SIG-M5 treated with dmso at 0.1 percent for 504 hours (cell line): ENCODE measurements at regions not wholly inside any gene's neighbourhood (a gene's known extent, or its start where the extent isn't known, plus 50 kb on each side); places are given as distances from the start of the nearest gene placed in this dataset.
A peak's percentile ranks its signal among the peaks of the same experiment; 100 is the strongest.

Experiments used
- DNase-seq: peaks from one replicate; lab custom pipeline; 2025; ENCODE audit not compliant: unreplicated experiment; lab: John Stamatoyannopoulos, UW

DNA sequence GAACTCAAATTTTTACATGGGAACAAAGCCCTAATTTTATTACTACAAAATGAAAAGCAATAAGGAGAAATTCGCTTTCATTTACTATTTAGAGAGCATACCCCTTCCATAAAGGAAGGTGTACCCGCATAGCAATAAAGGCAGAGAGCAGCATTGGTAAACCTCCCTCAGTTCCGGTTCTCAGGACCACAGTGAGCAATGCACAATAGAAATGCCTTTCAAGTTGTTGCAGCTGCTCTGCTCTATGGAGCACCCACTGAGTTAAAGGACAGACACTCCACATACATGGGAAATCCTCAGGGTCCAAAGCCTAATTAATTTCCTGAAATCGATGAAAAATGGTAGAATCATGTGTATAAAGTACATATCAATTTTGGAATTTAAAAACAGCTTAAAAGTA, 89.9 kb upstream of the MPDZ start:
- DNase-seq = no peak

DNA sequence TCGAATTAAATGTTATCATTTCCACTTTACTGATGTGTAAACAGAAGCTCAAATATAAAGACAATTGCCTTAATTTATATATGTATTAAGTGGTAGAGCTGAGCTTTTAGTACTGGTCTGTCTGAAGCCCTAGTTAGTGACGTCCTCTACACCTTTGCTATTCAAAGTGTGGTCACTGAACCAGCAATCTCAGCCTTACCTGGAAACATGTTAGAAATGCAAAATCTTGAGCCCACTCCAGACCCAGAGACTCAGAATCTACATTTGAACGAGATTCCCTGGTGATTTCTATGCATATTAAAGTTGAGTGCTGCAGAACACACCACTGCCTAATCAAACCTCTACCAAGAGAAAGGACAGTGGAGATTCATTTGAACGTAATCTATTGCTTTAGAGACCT, 88.3 kb upstream of the MPDZ start:
- DNase-seq = no peak

DNA sequence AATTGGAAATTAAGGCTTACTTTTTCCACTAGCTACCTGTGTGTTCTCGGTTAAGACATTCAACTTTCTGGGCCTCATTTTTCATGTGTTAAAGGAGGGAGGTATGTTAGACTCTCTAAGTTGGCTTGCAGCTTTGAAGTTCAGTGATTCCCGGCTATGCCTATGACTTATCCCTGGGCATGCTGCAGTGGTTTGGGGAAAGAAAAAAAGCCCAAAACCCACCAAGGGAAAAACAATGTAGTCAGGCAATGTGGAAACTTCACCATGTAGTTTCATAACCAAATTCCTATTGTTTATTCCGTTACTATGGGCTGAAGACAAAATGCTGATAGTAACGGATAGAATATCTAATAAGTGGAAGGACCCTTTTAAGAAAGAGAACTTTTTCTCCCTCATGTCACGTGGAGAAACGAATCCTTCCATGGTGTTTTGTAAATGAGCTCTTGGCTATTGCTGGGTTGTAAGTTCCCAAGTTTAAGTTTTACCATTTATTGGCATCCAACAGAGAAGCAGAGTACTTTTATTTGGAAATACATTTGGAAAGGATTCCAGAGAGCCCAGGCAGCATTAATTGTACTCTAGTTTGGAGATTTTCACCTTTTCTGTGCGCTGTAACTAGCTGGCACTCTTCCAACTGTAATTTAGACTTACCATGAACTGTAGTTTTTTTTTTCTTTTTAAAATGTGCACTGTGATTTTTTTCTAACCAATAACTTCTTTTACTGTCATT, 84.9 kb upstream of the MPDZ start:
- no peak for DNase-seq

DNA sequence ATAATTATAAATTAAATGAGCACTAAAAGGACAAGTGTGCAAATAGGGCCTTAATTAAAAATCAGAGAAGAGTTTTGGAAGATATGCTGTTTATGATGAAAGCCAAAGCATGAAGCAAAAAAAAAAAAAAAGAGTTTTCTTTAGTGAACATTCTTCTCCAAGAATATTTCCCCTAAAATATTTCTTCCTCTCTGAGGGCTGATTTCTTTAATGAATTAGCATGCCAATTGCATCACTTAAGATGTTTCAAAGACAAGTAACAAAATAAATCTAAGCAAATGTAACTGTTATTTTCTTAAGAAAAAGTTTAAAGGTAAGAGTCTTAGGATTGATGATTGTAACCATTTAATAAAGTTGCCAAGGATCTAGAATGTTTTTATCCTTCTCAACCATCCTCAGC, 81.6 kb upstream of the MPDZ start:
- DNase-seq = no peak

DNA sequence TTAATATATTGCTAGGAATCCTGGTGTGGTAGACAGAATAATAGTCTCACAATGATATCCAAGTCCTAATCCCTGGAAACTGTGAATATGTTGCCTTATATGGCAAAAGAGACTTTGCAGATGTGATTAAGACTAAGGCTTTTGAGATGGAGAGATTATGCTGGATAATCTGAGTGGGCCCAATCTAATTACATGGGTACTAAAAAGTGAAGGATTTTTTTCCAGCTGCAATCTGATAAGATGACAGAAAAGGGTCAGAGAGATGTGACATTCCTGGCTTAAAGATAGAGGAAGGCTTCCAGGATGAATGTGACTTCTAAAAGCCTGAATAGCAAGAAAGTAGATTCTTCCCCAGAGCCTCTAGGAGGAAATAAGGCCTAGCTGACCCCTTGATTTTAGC, 80.7 kb upstream of the MPDZ start:
- no peak for DNase-seq

DNA sequence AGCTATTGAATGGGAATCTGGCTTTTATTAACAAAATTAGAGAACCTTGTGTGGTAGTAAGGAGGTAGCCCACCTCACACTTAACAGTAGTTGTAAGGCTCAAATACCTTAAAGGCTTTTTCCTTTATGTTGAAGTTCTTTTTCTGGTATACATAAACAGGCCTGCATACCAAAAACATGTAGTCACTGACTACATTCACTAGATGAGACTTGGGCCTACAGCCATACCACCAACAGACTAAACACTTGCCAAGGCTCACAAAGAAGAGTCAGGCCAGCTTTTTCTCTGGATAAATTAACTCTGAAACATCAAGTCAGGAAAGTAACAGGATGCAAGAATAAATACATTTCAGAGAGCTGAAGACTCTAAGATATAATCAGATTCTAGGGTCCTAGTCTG, 78.6 kb upstream of the MPDZ start:
- DNase-seq = no peak

DNA sequence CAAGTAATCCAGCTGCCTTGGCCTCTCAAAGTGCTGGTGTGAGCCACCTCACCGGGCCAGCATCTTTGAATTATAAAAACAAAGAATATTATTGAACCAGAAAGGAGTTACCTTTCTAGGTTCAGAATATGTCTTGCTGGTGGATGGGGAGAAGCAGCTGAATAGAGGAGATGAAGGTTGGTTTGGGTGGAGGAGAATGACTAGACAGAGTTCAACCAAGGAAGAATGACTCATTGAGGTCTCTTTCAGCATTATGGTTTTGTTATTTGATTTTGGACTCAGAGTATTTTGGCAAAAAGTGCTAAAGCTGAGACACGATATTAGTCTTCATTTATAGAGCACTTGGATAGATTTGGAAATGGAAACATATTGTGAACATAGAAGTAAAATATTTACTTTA, 75.2 kb upstream of the MPDZ start:
- DNase-seq = no peak

DNA sequence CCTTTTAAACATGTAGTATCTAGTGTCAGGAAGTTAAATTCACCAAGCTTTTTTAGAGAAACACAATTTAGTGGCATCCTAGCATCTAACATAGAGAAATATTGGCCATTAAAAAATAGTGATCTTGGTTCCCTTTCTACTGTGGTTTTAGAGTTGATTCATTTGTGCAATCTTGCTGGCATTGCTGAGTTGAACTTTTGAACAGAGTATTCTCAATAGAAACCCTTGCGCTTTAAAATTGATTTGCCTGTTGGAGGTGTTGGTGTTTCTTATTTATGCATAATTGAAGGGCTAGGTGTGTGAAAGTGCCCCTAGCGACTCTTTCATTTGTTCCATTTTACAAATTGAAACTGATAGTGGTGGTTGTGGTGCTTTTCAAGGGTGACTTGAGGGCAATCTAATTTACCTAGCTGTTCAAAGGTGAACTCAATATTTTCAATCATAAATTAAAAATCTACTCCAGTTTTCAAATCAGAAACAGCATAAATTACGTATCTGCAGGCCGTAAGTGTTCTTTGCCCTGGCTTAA, 73.0 kb upstream of the MPDZ start:
- DNase-seq = no peak

DNA sequence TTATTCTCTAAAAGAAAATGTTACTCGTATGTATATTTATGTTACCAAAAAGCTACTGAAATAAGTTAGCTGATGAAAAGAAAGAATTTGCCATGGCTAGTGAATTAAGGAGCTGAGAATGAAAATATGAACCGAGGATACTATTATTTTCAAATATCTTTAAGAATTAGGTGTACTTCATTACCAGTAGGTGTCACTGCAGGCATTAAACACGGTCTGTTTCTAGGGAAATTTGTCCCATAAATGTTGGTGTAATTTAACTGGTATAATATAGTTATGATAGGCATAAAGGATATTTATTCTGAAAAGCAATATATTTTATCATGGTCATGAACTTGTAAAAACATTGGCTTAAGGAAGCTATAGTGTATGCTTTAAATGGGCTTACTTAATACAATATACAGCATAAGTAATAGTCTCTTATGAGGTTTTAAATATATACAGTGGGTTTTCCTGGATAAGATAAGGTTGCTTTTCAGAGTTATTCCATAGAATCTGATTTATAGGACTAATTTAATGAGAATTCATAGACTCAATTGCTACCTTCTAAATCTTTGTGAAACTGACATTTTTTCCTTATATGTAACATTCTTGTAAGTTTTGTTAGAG, 72.4 kb upstream of the MPDZ start:
- DNase-seq = peak; percentile 46

DNA sequence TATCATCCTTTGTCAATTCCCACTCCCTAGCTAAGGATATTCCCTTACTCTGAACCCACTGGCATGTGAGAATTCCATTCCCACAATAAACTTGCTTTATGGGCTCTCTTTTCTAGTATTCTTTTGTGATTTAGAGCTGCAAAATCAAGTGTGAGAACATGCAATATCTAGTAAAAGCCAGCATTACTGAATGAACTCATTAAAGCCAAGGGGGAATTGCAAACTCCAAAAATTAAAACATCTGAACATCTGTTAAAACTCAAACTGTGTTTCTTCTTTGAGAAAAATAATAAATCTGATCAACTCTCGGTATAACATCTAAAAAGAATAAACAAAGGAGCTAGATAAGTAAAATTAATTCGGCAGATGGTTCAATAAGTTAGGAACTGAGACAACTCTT, 53.1 kb upstream of the MPDZ start:
- DNase-seq = no peak

DNA sequence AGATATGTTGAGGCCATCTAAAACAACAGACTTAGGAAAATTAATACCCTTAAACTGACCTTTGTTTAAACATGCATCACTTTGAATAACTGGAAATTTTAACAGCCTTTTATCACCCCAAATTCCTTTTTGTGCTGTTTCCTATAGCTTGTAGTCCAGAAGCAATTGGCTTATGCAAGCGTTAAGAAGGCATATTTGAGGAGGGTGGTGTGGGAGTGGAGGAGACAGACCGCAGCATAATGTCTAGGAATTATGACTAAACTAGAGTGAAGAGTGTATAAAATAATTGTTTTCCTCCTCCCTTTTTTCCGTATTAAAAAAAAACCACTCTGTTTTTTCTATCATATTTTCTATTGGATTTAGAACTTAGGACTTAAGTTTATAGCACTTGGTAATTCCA, 51.8 kb upstream of the MPDZ start:
- no peak for DNase-seq

DNA sequence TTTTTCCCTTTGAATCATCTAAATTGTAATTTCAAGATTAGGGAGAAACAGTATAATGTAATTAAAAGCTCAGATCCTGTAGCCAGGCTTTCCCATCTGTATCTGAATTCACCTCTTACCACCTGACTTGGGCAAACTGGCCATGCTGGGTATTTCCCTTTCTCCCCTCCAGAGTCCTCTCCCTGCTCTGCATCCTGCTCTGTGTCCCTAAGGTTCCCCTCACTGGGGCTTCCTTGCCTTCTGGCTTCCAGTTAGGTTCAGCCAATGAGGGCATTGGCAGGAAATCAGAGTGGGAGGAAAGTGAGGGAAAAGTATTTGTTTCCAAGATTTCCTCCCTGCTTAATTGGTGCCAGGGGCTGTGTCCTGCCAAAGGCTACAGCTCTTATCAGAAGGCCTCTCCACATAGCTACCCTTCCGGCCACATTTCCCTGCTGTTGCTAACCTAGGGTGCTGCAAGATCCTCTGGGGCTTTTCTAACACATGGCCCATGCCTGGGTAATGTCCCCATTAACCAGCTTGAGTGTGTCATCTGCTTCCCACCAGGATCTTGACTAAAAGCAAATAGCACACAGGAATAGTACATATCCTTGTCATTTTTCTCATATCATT, 51.0 kb upstream of the MPDZ start:
- no peak for DNase-seq
